HG02885 (cell line): ENCODE measurements at regions not wholly inside any gene's neighbourhood (a gene's known extent, or its start where the extent isn't known, plus 50 kb on each side); places are given as distances from the start of the nearest gene placed in this dataset.

ENCODE experiments used
- ATAC-seq: cut with Tn5 transposase; IDR thresholded peaks from one replicate; pipeline ENCODE4 v1.9.1; 2021; ENCODE audit warnings: mild to moderate bottlenecking; ENCODE audit not compliant: unreplicated experiment, poor library complexity

GRCh38 chr5:3401635-3402034 lies 194.0 kb upstream of the IRX1 start:
- no peak for ATAC-seq

GRCh38 chr5:3400659-3401058 lies 195.0 kb upstream of the IRX1 start:
- ATAC-seq = no peak

GRCh38 chr5:3394891-3395599 lies 200.6 kb upstream of the IRX1 start:
- no peak for ATAC-seq

GRCh38 chr5:3393920-3394597 lies 201.6 kb upstream of the IRX1 start:
- ATAC-seq = no peak

GRCh38 chr5:3393122-3393919 lies 202.3 kb upstream of the IRX1 start:
- no peak for ATAC-seq

- ATAC-seq = no peak
Measured at GRCh38 chr5:3392306-3392939, 203.2 kb upstream of the IRX1 start.

- ATAC-seq = no peak
Measured at GRCh38 chr5:3391210-3391609, 204.4 kb upstream of the IRX1 start.

- ATAC-seq = no peak
Measured at GRCh38 chr5:3389471-3390026, 206.1 kb upstream of the IRX1 start.

GRCh38 chr5:3386637-3387036 lies 209.0 kb upstream of the IRX1 start:
- no peak for ATAC-seq

- ATAC-seq = no peak
Measured at GRCh38 chr5:3385991-3386519, 209.6 kb upstream of the IRX1 start.

- no peak for ATAC-seq
Measured at GRCh38 chr5:3384531-3384930, 211.1 kb upstream of the IRX1 start.

- no peak for ATAC-seq
Measured at GRCh38 chr5:3382782-3383181, 212.8 kb upstream of the IRX1 start.

- no peak for ATAC-seq
Measured at GRCh38 chr5:3382151-3382550, 213.5 kb upstream of the IRX1 start.

GRCh38 chr5:3381206-3381825 lies 214.3 kb upstream of the IRX1 start:
- ATAC-seq = no peak

- no peak for ATAC-seq
Measured at GRCh38 chr5:3380689-3381088, 214.9 kb upstream of the IRX1 start.

GRCh38 chr5:3377831-3378230 lies 217.8 kb upstream of the IRX1 start:
- ATAC-seq = no peak

GRCh38 chr5:3377176-3377575 lies 218.5 kb upstream of the IRX1 start:
- ATAC-seq = no peak

GRCh38 chr5:3376611-3377010 lies 219.0 kb upstream of the IRX1 start:
- no peak for ATAC-seq

GRCh38 chr5:3375586-3376311 lies 219.9 kb upstream of the IRX1 start:
- no peak for ATAC-seq
